H1 (cell line): ENCODE measurements at regions not wholly inside any gene's neighbourhood (a gene's known extent, or its start where the extent isn't known, plus 50 kb on each side); places are given as distances from the start of the nearest gene placed in this dataset.

ENCODE experiments used
- CTCF ChIA-PET: fragments of 300-600 bp; sonication (Branson Sonifier 250); formaldehyde crosslinking; loops from one replicate; lab custom pipeline; 2021; ENCODE audit not compliant: partially characterized antibody; lab: Charles Lee
- POLR2A ChIA-PET: fragments of 300-600 bp; sonication (Branson Sonifier 250); formaldehyde crosslinking; loops from one replicate; lab custom pipeline; 2021; ENCODE audit warnings: inconsistent platforms; ENCODE audit not compliant: partially characterized antibody; lab: Charles Lee
- DNase-seq, 2 experiments: peaks; one replicate each; pipeline versions ENCODE4 v3.0.0 to v3.0.0-alpha.2; 2010 to 2022; ENCODE audit warnings: low spot score in 2 of 2, low read depth in 1 of 2, mixed read lengths in 1 of 2
- FAIRE-seq: peaks from 2 replicates; lab custom pipeline; 2011; peaks lifted over from hg19 to GRCh38; lab: Jason Lieb, UNC
- H2AFZ ChIP-seq: 2 replicates; pipeline ENCODE4 v1.8.1; 2012; ENCODE audit warnings: low read length, inconsistent platforms
- H2AK5ac ChIP-seq: 2 replicates; pipeline ENCODE4 v1.6.1; 2013; ENCODE audit warnings: low read depth, low read length
- H2BK120ac ChIP-seq: replicated peaks from 2 replicates; pipeline ENCODE3; 2013; ENCODE audit warnings: low read depth, low read length, inconsistent platforms
- H2BK12ac ChIP-seq: 2 replicates; pipeline ENCODE4 v1.6.1; 2013; ENCODE audit warnings: low read depth, low read length
- H2BK15ac ChIP-seq: 2 replicates; pipeline ENCODE4 v1.6.1; 2013; ENCODE audit warnings: low read length
- H2BK20ac ChIP-seq: 2 replicates; pipeline ENCODE4 v1.6.1; 2013; ENCODE audit warnings: low read length
- H2BK5ac ChIP-seq: 2 replicates; pipeline ENCODE4 v1.6.1; 2013; ENCODE audit warnings: low read depth, low read length
- H3K14ac ChIP-seq: 2 replicates; pipeline ENCODE4 v1.6.1; 2013; ENCODE audit warnings: inconsistent platforms; ENCODE audit not compliant: insufficient read length
- H3K18ac ChIP-seq: 2 replicates; pipeline ENCODE4 v1.6.1; 2013; ENCODE audit warnings: low read length; ENCODE audit errors: extremely low read depth
- H3K23ac ChIP-seq: 2 replicates; pipeline ENCODE4 v1.6.1; 2013; ENCODE audit warnings: inconsistent platforms; ENCODE audit not compliant: insufficient read length
- H3K23me2 ChIP-seq: 2 replicates; pipeline ENCODE4 v1.6.1; 2013; ENCODE audit warnings: low read depth, low read length
- H3K27ac ChIP-seq: 2 replicates; pipeline ENCODE4 v1.6.1; 2011; ENCODE audit warnings: low read depth, low read length, inconsistent platforms
- H3K27me3 ChIP-seq, 4 experiments: replicated peaks in 1 of 4; 1 replicate in 1 of 4; 2 replicates in 3 of 4; pipeline versions ENCODE4 v1.6.1 to v1.8.1; 2011 to 2013; ENCODE audit warnings: low read length in 3 of 4, mild to moderate bottlenecking in 3 of 4, inconsistent platforms in 2 of 4, mixed read lengths in 2 of 4, moderate library complexity in 1 of 4; ENCODE audit not compliant: control insufficient read depth in 3 of 4, insufficient read depth in 3 of 4; ENCODE audit errors: extremely low read depth in 1 of 4
- H3K36me3 ChIP-seq, 4 experiments: 2 replicates each; pipeline versions ENCODE4 v1.6.1 to v1.8.1; 2011 to 2013; ENCODE audit warnings: mild to moderate bottlenecking in 4 of 4, low read length in 3 of 4, moderate library complexity in 2 of 4, control low read depth in 1 of 4, inconsistent platforms in 1 of 4; ENCODE audit not compliant: insufficient read depth in 4 of 4, control insufficient read depth in 2 of 4
- H3K4ac ChIP-seq: replicated peaks from 2 replicates; pipeline ENCODE3; 2013; ENCODE audit warnings: low read length, low read depth, mixed read lengths, inconsistent platforms; ENCODE audit not compliant: insufficient read length
- H3K4me1 ChIP-seq, 4 experiments: replicated peaks in 1 of 4; 1 replicate in 1 of 4; 2 replicates in 3 of 4; pipeline versions ENCODE4 v1.6.1 to v1.8.1; 2011 to 2013; ENCODE audit warnings: low read length in 3 of 4, inconsistent platforms in 2 of 4, mixed read lengths in 1 of 4; ENCODE audit not compliant: insufficient read depth in 4 of 4, control insufficient read depth in 3 of 4
- H3K4me2 ChIP-seq, 2 experiments: 2 replicates each; pipeline versions ENCODE4 v1.6.1 to v1.8.1; 2011 to 2013; ENCODE audit warnings: low read depth in 2 of 2, low read length in 2 of 2, control low read depth in 1 of 2, inconsistent platforms in 1 of 2, mild to moderate bottlenecking in 1 of 2; ENCODE audit not compliant: insufficient read depth in 1 of 2
- H3K4me3 ChIP-seq, 4 experiments: fragments of 200-600, 300-600 bp in 1 of 4; sonication (generic), shearing (Covaris generic), sonication (Bioruptor Twin) in 1 of 4; 2 replicates each; pipeline versions ENCODE4 v1.5.1 to v1.8.1; 2011 to 2016; ENCODE audit warnings: low read length in 4 of 4, low read depth in 3 of 4, control low read depth in 2 of 4, inconsistent platforms in 2 of 4, mild to moderate bottlenecking in 2 of 4, mixed read lengths in 1 of 4, moderate library complexity in 1 of 4; ENCODE audit not compliant: insufficient read depth in 2 of 4; ENCODE audit errors: extremely low read depth in 1 of 4
- H3K56ac ChIP-seq: replicated peaks from 2 replicates; pipeline ENCODE3; 2013; ENCODE audit warnings: low read depth, mild to moderate bottlenecking, mixed read lengths, low read length, inconsistent platforms; ENCODE audit not compliant: insufficient read length
- H3K79me1 ChIP-seq: 2 replicates; pipeline ENCODE4 v1.6.1; 2013; ENCODE audit warnings: low read depth, low read length, control low read depth
- H3K79me2 ChIP-seq, 2 experiments: 2 replicates each; pipeline versions ENCODE4 v1.6.1 to v1.8.1; 2012 to 2013; ENCODE audit warnings: low read length in 2 of 2, mild to moderate bottlenecking in 2 of 2, inconsistent platforms in 1 of 2; ENCODE audit not compliant: insufficient read depth in 2 of 2, control insufficient read depth in 1 of 2
- H3K9ac ChIP-seq, 4 experiments: replicated peaks in 1 of 4; 1 replicate in 1 of 4; 2 replicates in 3 of 4; pipeline versions ENCODE4 v1.6.1 to v1.8.1; 2011 to 2013; ENCODE audit warnings: low read depth in 3 of 4, low read length in 3 of 4, control low read depth in 2 of 4, mild to moderate bottlenecking in 2 of 4, moderate library complexity in 2 of 4, inconsistent platforms in 1 of 4; ENCODE audit errors: extremely low read depth in 1 of 4
- H3K9me3 ChIP-seq, 2 experiments: 2 replicates each; pipeline versions ENCODE4 v1.6.1 to v1.8.1; 2012 to 2013; ENCODE audit warnings: mild to moderate bottlenecking in 2 of 2, moderate library complexity in 2 of 2, control low read depth in 1 of 2, inconsistent platforms in 1 of 2, low read depth in 1 of 2, low read length in 1 of 2, mixed read lengths in 1 of 2; ENCODE audit not compliant: insufficient read depth in 2 of 2
- H4K20me1 ChIP-seq, 2 experiments: replicated peaks in 1 of 2; 2 replicates each; pipeline versions ENCODE3 to v1.8.1; 2011 to 2013; ENCODE audit warnings: inconsistent platforms in 2 of 2, low read length in 2 of 2, mild to moderate bottlenecking in 1 of 2; ENCODE audit not compliant: insufficient read depth in 2 of 2, control insufficient read depth in 1 of 2
- H4K5ac ChIP-seq: 2 replicates; pipeline ENCODE4 v1.6.1; 2013; ENCODE audit warnings: low read length, low read depth, mixed read lengths, inconsistent platforms; ENCODE audit not compliant: insufficient read length
- H4K8ac ChIP-seq: 2 replicates; pipeline ENCODE4 v1.8.0; 2013; ENCODE audit warnings: mild to moderate bottlenecking, moderate library complexity, low read length, inconsistent platforms; ENCODE audit not compliant: insufficient read depth; ENCODE audit errors: extremely low read depth
- H4K91ac ChIP-seq: replicated peaks from 2 replicates; pipeline ENCODE3; 2013; ENCODE audit warnings: low read length, mixed read lengths, inconsistent platforms; ENCODE audit not compliant: insufficient read length
- ATF3 ChIP-seq: IDR thresholded peaks from 2 replicates; pipeline ENCODE4 v1.6.1; 2011; ENCODE audit warnings: low read depth, mild to moderate bottlenecking, low read length; ENCODE audit not compliant: insufficient read depth
- CTBP2 ChIP-seq: IDR thresholded peaks from 2 replicates; pipeline ENCODE4 v1.7.0; 2011; ENCODE audit warnings: borderline replicate concordance, mild to moderate bottlenecking, moderate library complexity, mixed read lengths, low read length; ENCODE audit not compliant: insufficient read depth, insufficient read length
- E2F6 ChIP-seq: IDR thresholded peaks from 2 replicates; pipeline ENCODE4 v1.6.1; 2012; ENCODE audit warnings: inconsistent platforms
- HDAC2 ChIP-seq, 2 experiments: fragments of 300-600 bp in 1 of 2; sonication (generic) in 1 of 2; IDR thresholded peaks; 2 replicates each; pipeline ENCODE4 v1.6.1; 2011 to 2012; ENCODE audit warnings: low read depth in 2 of 2, low read length in 2 of 2, mild to moderate bottlenecking in 2 of 2, moderate library complexity in 2 of 2, borderline replicate concordance in 1 of 2, inconsistent platforms in 1 of 2
- HDAC6 ChIP-seq: IDR thresholded peaks from one replicate; pipeline ENCODE4 v1.7.1; 2012; ENCODE audit warnings: low read depth, mild to moderate bottlenecking, inconsistent platforms, low read length, moderate library complexity
- MAFK ChIP-seq: IDR thresholded peaks from 2 replicates; pipeline ENCODE4 v1.6.1; 2012; ENCODE audit warnings: low read depth, mild to moderate bottlenecking, improper control_type of control experiment, low read length
- SIX5 ChIP-seq: IDR thresholded peaks from 2 replicates; pipeline ENCODE4 v1.6.1; 2011; ENCODE audit warnings: mild to moderate bottlenecking, low read depth, low read length
- SP2 ChIP-seq: IDR thresholded peaks from 2 replicates; pipeline ENCODE4 v1.6.1; 2012; ENCODE audit warnings: mild to moderate bottlenecking, low read length, inconsistent platforms
- SP4 ChIP-seq: IDR thresholded peaks from 2 replicates; pipeline ENCODE4 v1.6.1; 2012; ENCODE audit warnings: low read length, inconsistent platforms
- USF2 ChIP-seq: IDR thresholded peaks from 2 replicates; pipeline ENCODE4 v1.6.1; 2011; ENCODE audit warnings: low read length, improper control_type of control experiment
- WGBS, 2 experiments: shearing (Covaris generic) in 1 of 2; methylation state at CpG; one replicate each; pipeline versions ENCODE4 v1.1.6 to v1.1.7; 2013 to 2015; ENCODE audit warnings: low lambda C conversion rate in 2 of 2, mixed read lengths in 2 of 2, inconsistent platforms in 1 of 2, low coverage in 1 of 2, missing lambda C conversion rate in 1 of 2; ENCODE audit not compliant: insufficient replicate concordance in 2 of 2, insufficient coverage in 1 of 2, insufficient read length in 1 of 2; ENCODE audit errors: extremely low coverage in 1 of 2, missing lambda C conversion rate in 1 of 2; 5-methylcytosine and 5-hydroxymethylcytosine counted together

- Histone ChIP-seq H2AFZ (no peak overlapping the region), H3K4me3 (no peak overlapping the region), H3K4me2 (no peak overlapping the region), H3K27ac (no peak overlapping the region), H2BK20ac (no peak overlapping the region), H3K9me3 (no peaks in the 10 kb centered on the region), H2AK5ac (no peak overlapping the region), H2BK5ac (no peak overlapping the region), H3K23me2 (no peaks in the 10 kb centered on the region), H3K18ac (no peak overlapping the region), H4K91ac (no peak overlapping the region), H3K79me1 (no peaks in the 10 kb centered on the region), H3K36me3 (no peaks in the 10 kb centered on the region), H3K27me3 (no peaks in the 10 kb centered on the region), H3K56ac (no peak overlapping the region), H2BK12ac (no peak overlapping the region), H3K14ac (no peak overlapping the region), H4K8ac (no peak overlapping the region), H4K20me1 (no peaks in the 10 kb centered on the region), H2BK120ac (no peak overlapping the region), H3K9ac (no peak overlapping the region), H3K4me1 (no peaks in the 10 kb centered on the region), H3K23ac (no peak overlapping the region), H2BK15ac (no peak overlapping the region), H3K4ac (no peak overlapping the region), H4K5ac (no peak overlapping the region), H3K79me2 (no peaks in the 10 kb centered on the region)
- WGBS, 2 experiments: 85% methylated on average over 4 of the region's 4 CpGs; no CpG with 5 or more reads in 1 of the 2 experiments
- ChIA-PET CTCF (interaction anchor here (0.6 to 2.2 kb wide), 8 partner anchors 10 to 575 kb away, joined by 3 to 9 read pairs (median 4); no protein-coding TSS in a partner anchor), POLR2A (no interaction called here)
- no peak for FAIRE-seq
- no peak for DNase-seq
- TF ChIP-seq USF2: no peak
- no peak for TF ChIP-seq E2F6
- TF ChIP-seq MAFK: no peak
- no peak for TF ChIP-seq SIX5
- no peak for TF ChIP-seq HDAC6
- TF ChIP-seq SP4: no peak
- TF ChIP-seq CTBP2: no peak
- TF ChIP-seq HDAC2 (IDR thresholded peaks at IDR 0.05; ENCODE audit: borderline replicate concordance in 1 of 2, low read depth in 2 of 2, low read length in 2 of 2): no peak
- TF ChIP-seq SP2: no peak
- TF ChIP-seq ATF3: no peak
Observed at GRCh38 chr2:176573612-176574483, 304.6 kb downstream of the MTX2 start.
